ENCODE measurements at regions not wholly inside any gene's neighbourhood (a gene's known extent, or its start where the extent isn't known, plus 50 kb on each side); places are given as distances from the start of the nearest gene placed in this dataset.
"Not testable (repeated sequence)": the region's sequence is repeated elsewhere in the genome, so short reads cannot be mapped to it uniquely, and the experiment has no call there.

DNA sequence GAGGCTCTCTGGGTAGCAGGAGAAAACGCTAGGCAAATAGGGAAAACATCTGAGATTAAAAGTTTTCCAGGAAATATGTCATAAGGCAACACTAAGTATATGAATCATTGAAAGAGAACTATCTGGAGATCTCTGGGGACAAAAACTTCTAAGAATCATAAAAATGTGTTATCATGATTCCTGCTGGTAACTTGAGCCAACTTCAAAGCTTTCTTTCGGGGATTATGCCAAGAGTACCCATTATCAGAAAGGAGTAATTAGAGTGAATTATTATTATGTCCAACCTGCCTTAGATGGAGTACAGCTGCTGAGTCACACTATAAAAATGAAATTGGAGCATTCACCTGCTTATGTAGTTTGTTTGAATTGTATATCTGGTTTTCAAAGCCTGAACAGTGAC lies 488.5 kb upstream of the SOX9 start:
- Histone ChIP-seq H3K27me3 (ENCODE audit: control insufficient read depth in 1 of 2, insufficient read depth in 2 of 2, low read length in 1 of 2) (no peaks in the 10 kb centered on the region), H3K27ac (ENCODE audit: low read depth in 1 of 2, low read length in 2 of 2) (no peak overlapping the region), H3K36me3 (ENCODE audit: control insufficient read depth in 1 of 2, insufficient read depth in 2 of 2, low read length in 1 of 2) (no peaks in the 10 kb centered on the region), H3K9me3 (ENCODE audit: control insufficient read depth, low read length) (no peaks in the 10 kb centered on the region), H3K4me1 (ENCODE audit: control insufficient read depth in 1 of 2, insufficient read depth in 2 of 2, low read length in 2 of 2) (no peaks in the 10 kb centered on the region), H3K4me3 (ENCODE audit: low read length in 2 of 2) (no peak overlapping the region)
- 4 to 6% methylated on average over 2 of the region's 2 CpGs for WGBS, 2 donors
- ATAC-seq (ENCODE audit: low FRiP score): no peak
- no peak for DNase-seq
- intact Hi-C loops (cut with DNase I): loop anchor here in 1 of 2 donors (10.0 kb wide), 1 partner anchor 78 kb away; no protein-coding TSS in a partner anchor

- Histone ChIP-seq H3K27ac (ENCODE audit: low read depth in 1 of 2, low read length in 2 of 2) (no peak overlapping the region), H3K36me3 (ENCODE audit: control insufficient read depth in 1 of 2, insufficient read depth in 2 of 2, low read length in 1 of 2) (no peaks in the 10 kb centered on the region), H3K4me1 (ENCODE audit: control insufficient read depth in 1 of 2, insufficient read depth in 2 of 2, low read length in 2 of 2) (no peaks in the 10 kb centered on the region), H3K4me3 (ENCODE audit: low read length in 2 of 2) (no peak overlapping the region), H3K27me3 (ENCODE audit: control insufficient read depth in 1 of 2, insufficient read depth in 2 of 2, low read length in 1 of 2) (no peaks in the 10 kb centered on the region), H3K9me3 (ENCODE audit: control insufficient read depth, low read length) (no peaks in the 10 kb centered on the region)
- 65 to 66% methylated on average over 4 of the region's 4 CpGs for WGBS, 2 donors
- DNase-seq (no peak), ATAC-seq (ENCODE audit: low FRiP score) (no peak)
- intact Hi-C loops (cut with DNase I): loop anchor here in 1 of 2 donors (10.0 kb wide), 1 partner anchor 79 kb away; no protein-coding TSS in a partner anchor
Measured at GRCh38 chr17:71633391-71633849, 487.4 kb upstream of the SOX9 start.

DNA sequence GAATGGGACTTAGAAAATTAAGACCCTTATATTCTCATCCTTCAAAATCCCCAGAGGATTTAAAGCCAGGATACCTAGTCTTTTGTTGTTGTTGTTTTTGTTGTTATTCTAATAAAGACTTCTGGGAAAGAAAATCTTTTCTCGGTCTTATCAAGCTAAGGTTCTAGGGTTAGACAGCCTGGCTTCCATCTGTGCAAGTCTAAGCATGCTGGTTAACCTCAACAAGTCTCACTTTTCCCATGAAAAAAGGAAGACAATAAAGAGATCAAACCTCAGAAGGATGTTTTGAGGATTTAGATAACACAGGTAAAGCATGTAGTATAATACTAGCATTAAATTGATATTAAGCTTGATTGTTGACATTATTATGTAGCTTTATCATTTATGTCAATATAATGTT lies 486.4 kb upstream of the SOX9 start:
- no peak for ATAC-seq (ENCODE audit: low FRiP score)
- intact Hi-C loops (cut with DNase I): loop anchor here in 1 of 2 donors (10.0 kb wide), 1 partner anchor 80 kb away; no protein-coding TSS in a partner anchor

GRCh38 chr17:71635187-71635586 lies 485.6 kb upstream of the SOX9 start:
- no peak overlapping the region for H3K4me3 ChIP-seq (ENCODE audit: low read length in 2 of 2)

More for the DNA sequence above, 486.4 kb upstream of the SOX9 start:
- H3K4me3 ChIP-seq (ENCODE audit: low read length in 2 of 2): no peak overlapping the region
- H3K36me3 ChIP-seq (ENCODE audit: control insufficient read depth in 1 of 2, insufficient read depth in 2 of 2, low read length in 1 of 2): no peaks in the 10 kb centered on the region
- H3K4me1 ChIP-seq (ENCODE audit: control insufficient read depth in 1 of 2, insufficient read depth in 2 of 2, low read length in 2 of 2): no peaks in the 10 kb centered on the region
- no peak for DNase-seq
- no peaks in the 10 kb centered on the region for H3K27me3 ChIP-seq (ENCODE audit: control insufficient read depth in 1 of 2, insufficient read depth in 2 of 2, low read length in 1 of 2)
- 24 to 45% methylated on average over 1 of the region's 1 CpG for WGBS, 2 donors
- no peak overlapping the region for H3K27ac ChIP-seq (ENCODE audit: low read depth in 1 of 2, low read length in 2 of 2)
- H3K9me3 ChIP-seq (ENCODE audit: control insufficient read depth, low read length): no peaks in the 10 kb centered on the region

DNA sequence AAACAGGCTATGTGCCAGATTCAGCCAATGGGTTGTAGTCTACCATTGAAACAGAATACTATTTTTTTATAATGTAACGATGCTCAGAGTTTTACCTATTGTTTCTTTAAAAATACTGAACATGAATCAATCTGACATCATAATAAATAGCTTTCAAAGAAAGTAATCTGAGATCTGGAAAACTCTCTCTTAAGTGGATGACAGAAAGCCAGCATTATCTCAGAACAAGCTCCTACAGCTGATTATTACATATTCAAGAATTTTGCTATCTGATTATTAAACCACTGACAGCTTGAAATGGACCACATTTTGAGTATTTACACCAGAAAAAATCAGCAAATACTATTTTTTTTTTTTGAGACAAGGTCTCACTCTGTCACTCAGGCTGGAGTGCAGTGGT lies 484.2 kb upstream of the SOX9 start:
- Histone ChIP-seq H3K4me3 (ENCODE audit: low read length in 2 of 2) (no peak overlapping the region), H3K27me3 (ENCODE audit: control insufficient read depth in 1 of 2, insufficient read depth in 2 of 2, low read length in 1 of 2) (no peaks in the 10 kb centered on the region), H3K9me3 (ENCODE audit: control insufficient read depth, low read length) (peaks cover 2% of the 10 kb centered on the region), H3K27ac (ENCODE audit: low read depth in 1 of 2, low read length in 2 of 2) (no peak overlapping the region), H3K4me1 (ENCODE audit: control insufficient read depth in 1 of 2, insufficient read depth in 2 of 2, low read length in 2 of 2) (no peaks in the 10 kb centered on the region), H3K36me3 (ENCODE audit: control insufficient read depth in 1 of 2, insufficient read depth in 2 of 2, low read length in 1 of 2) (no peaks in the 10 kb centered on the region)
- ATAC-seq (ENCODE audit: low FRiP score): no peak
- 16 to 22% methylated on average over 1 of the region's 1 CpG for WGBS, 2 donors
- intact Hi-C loops (cut with DNase I): loop anchor here in 1 of 2 donors (10.0 kb wide), 1 partner anchor 82 kb away; no protein-coding TSS in a partner anchor
- DNase-seq: no peak

More at GRCh38 chr17:71635187-71635586, 485.6 kb upstream of the SOX9 start:
- H3K4me1 ChIP-seq (ENCODE audit: control insufficient read depth in 1 of 2, insufficient read depth in 2 of 2, low read length in 2 of 2): no peaks in the 10 kb centered on the region
- no peak for ATAC-seq (ENCODE audit: low FRiP score)
- 80 to 82% methylated on average over 5 of the region's 5 CpGs for WGBS, 2 donors
- intact Hi-C loops (cut with DNase I): loop anchor here in 1 of 2 donors (10.0 kb wide), 1 partner anchor 80 kb away; no protein-coding TSS in a partner anchor
- no peak overlapping the region for H3K27ac ChIP-seq (ENCODE audit: low read depth in 1 of 2, low read length in 2 of 2)
- DNase-seq: no peak
- no peaks in the 10 kb centered on the region for H3K27me3 ChIP-seq (ENCODE audit: control insufficient read depth in 1 of 2, insufficient read depth in 2 of 2, low read length in 1 of 2)
- H3K36me3 ChIP-seq (ENCODE audit: control insufficient read depth in 1 of 2, insufficient read depth in 2 of 2, low read length in 1 of 2): no peaks in the 10 kb centered on the region
- H3K9me3 ChIP-seq (ENCODE audit: control insufficient read depth, low read length): no peaks in the 10 kb centered on the region

- Histone ChIP-seq H3K9me3 (ENCODE audit: control insufficient read depth, low read length) (peaks cover 2% of the 10 kb centered on the region), H3K27ac (ENCODE audit: low read depth in 1 of 2, low read length in 2 of 2) (no peak overlapping the region), H3K36me3 (ENCODE audit: control insufficient read depth in 1 of 2, insufficient read depth in 2 of 2, low read length in 1 of 2) (no peaks in the 10 kb centered on the region), H3K4me1 (ENCODE audit: control insufficient read depth in 1 of 2, insufficient read depth in 2 of 2, low read length in 2 of 2) (no peaks in the 10 kb centered on the region), H3K4me3 (ENCODE audit: low read length in 2 of 2) (no peak overlapping the region), H3K27me3 (ENCODE audit: control insufficient read depth in 1 of 2, insufficient read depth in 2 of 2, low read length in 1 of 2) (no peaks in the 10 kb centered on the region)
- intact Hi-C loops (cut with DNase I): loop anchor here in 1 of 2 donors (10.0 kb wide), 1 partner anchor 84 kb away; no protein-coding TSS in a partner anchor
- DNase-seq: no peak
- ATAC-seq (ENCODE audit: low FRiP score): no peak
- 66 to 74% methylated on average over 4 of the region's 4 CpGs for WGBS, 2 donors
Measured at GRCh38 chr17:71638668-71639067, 482.2 kb upstream of the SOX9 start.

GRCh38 chr17:71639865-71640264 lies 481.0 kb upstream of the SOX9 start:
- H3K27me3 ChIP-seq (ENCODE audit: control insufficient read depth in 1 of 2, insufficient read depth in 2 of 2, low read length in 1 of 2): no peaks in the 10 kb centered on the region
- H3K4me3 ChIP-seq (ENCODE audit: low read length in 2 of 2): no peak overlapping the region
- no peaks in the 10 kb centered on the region for H3K36me3 ChIP-seq (ENCODE audit: control insufficient read depth in 1 of 2, insufficient read depth in 2 of 2, low read length in 1 of 2)
- no peaks in the 10 kb centered on the region for H3K4me1 ChIP-seq (ENCODE audit: control insufficient read depth in 1 of 2, insufficient read depth in 2 of 2, low read length in 2 of 2)
- peaks cover 2% of the 10 kb centered on the region for H3K9me3 ChIP-seq (ENCODE audit: control insufficient read depth, low read length)
- intact Hi-C loops (cut with DNase I): loop anchor here in 1 of 2 donors (10.0 kb wide), 1 partner anchor 85 kb away; no protein-coding TSS in a partner anchor
- DNase-seq: no peak
- H3K27ac ChIP-seq (ENCODE audit: low read depth in 1 of 2, low read length in 2 of 2): no peak overlapping the region
- ATAC-seq (ENCODE audit: low FRiP score): no peak

- H3K36me3 ChIP-seq (ENCODE audit: control insufficient read depth in 1 of 2, insufficient read depth in 2 of 2, low read length in 1 of 2); H3K4me3 ChIP-seq (ENCODE audit: low read length in 2 of 2); DNase-seq; H3K9me3 ChIP-seq (ENCODE audit: control insufficient read depth, low read length); ATAC-seq (ENCODE audit: low FRiP score); H3K27ac ChIP-seq (ENCODE audit: low read depth in 1 of 2, low read length in 2 of 2); H3K4me1 ChIP-seq (ENCODE audit: control insufficient read depth in 1 of 2, insufficient read depth in 2 of 2, low read length in 2 of 2); H3K27me3 ChIP-seq (ENCODE audit: control insufficient read depth in 1 of 2, insufficient read depth in 2 of 2, low read length in 1 of 2); intact Hi-C loops (cut with DNase I): not testable (repeated sequence)
- WGBS, 2 donors: 75 to 76% methylated on average over 2 of the region's 2 CpGs
Measured at GRCh38 chr17:71646890-71647289, 473.9 kb upstream of the SOX9 start.

- H3K9me3 ChIP-seq (ENCODE audit: control insufficient read depth, low read length); H3K27me3 ChIP-seq (ENCODE audit: control insufficient read depth in 1 of 2, insufficient read depth in 2 of 2, low read length in 1 of 2); H3K4me1 ChIP-seq (ENCODE audit: control insufficient read depth in 1 of 2, insufficient read depth in 2 of 2, low read length in 2 of 2); H3K36me3 ChIP-seq (ENCODE audit: control insufficient read depth in 1 of 2, insufficient read depth in 2 of 2, low read length in 1 of 2); intact Hi-C loops (cut with DNase I); ATAC-seq (ENCODE audit: low FRiP score); DNase-seq; H3K27ac ChIP-seq (ENCODE audit: low read depth in 1 of 2, low read length in 2 of 2); H3K4me3 ChIP-seq (ENCODE audit: low read length in 2 of 2): not testable (repeated sequence)
- WGBS, 2 donors: 97 to 98% methylated on average over 2 of the region's 2 CpGs
Measured at GRCh38 chr17:71648342-71648741, 472.5 kb upstream of the SOX9 start.
